Loucy (cell line): ENCODE measurements at regions not wholly inside any gene's neighbourhood (a gene's known extent, or its start where the extent isn't known, plus 50 kb on each side); places are given as distances from the start of the nearest gene placed in this dataset.

ENCODE experiments used
- CTCF ChIP-seq: fragments of 200-600 bp; sonication (generic); conservative IDR thresholded peaks from 2 replicates; pipeline ENCODE4 v1.5.1; 2014; ENCODE audit warnings: mild to moderate bottlenecking, antibody characterized with exemption, low read length
- EZH2phosphoT487 ChIP-seq: fragments of 200-600 bp; IDR thresholded peaks from 2 replicates; pipeline ENCODE4 v1.6.1; 2018; ENCODE audit warnings: antibody characterized with exemption, mild to moderate bottlenecking, moderate library complexity, borderline replicate concordance

- no peak for TF ChIP-seq CTCF
- TF ChIP-seq EZH2phosphoT487: no peak
These were observed 114.7 kb upstream of the PRR23C start for GRCh38 chr3:139159356-139159755.
